CD14-positive monocyte (primary cell): ENCODE measurements at regions not wholly inside any gene's neighbourhood (a gene's known extent, or its start where the extent isn't known, plus 50 kb on each side); places are given as distances from the start of the nearest gene placed in this dataset.

Experiments
- DNase-seq, 3 donors: peaks; one replicate each; pipeline ENCODE4 v3.0.0-alpha.2; 2011 to 2022
- H2AFZ ChIP-seq: 2 replicates; pipeline ENCODE4 v1.6.0; 2012; ENCODE audit warnings: mild to moderate bottlenecking, low read depth, low read length, inconsistent platforms; ENCODE audit not compliant: insufficient read depth, poor library complexity, severe bottlenecking
- H3K27ac ChIP-seq, 2 donors: 1 replicate in 1 of 2; 2 replicates in 1 of 2; pipeline ENCODE4 v1.5.1; 2012 to 2013; ENCODE audit warnings: low read length in 2 of 2, control low read depth in 1 of 2, inconsistent platforms in 1 of 2, low read depth in 1 of 2, mild to moderate bottlenecking in 1 of 2
- H3K27me3 ChIP-seq, 2 donors: one replicate each; pipeline versions ENCODE4 v1.6.0 to v1.6.1; 2011 to 2013; ENCODE audit warnings: low read length in 2 of 2; ENCODE audit not compliant: control insufficient read depth in 2 of 2, insufficient read depth in 2 of 2
- H3K36me3 ChIP-seq, 2 donors: replicated peaks in 1 of 2; 1 replicate in 1 of 2; 2 replicates in 1 of 2; pipeline versions ENCODE4 v1.5.1 to v1.6.1; 2012 to 2013; ENCODE audit warnings: low read length in 2 of 2, control low read depth in 1 of 2, inconsistent platforms in 1 of 2, mild to moderate bottlenecking in 1 of 2; ENCODE audit not compliant: insufficient read depth in 2 of 2, control insufficient read depth in 1 of 2
- H3K4me1 ChIP-seq, 2 donors: 1 replicate in 1 of 2; 2 replicates in 1 of 2; pipeline versions ENCODE4 v1.5.1 to v1.6.1; 2012 to 2013; ENCODE audit warnings: low read length in 2 of 2, control low read depth in 1 of 2, inconsistent platforms in 1 of 2, mild to moderate bottlenecking in 1 of 2, moderate library complexity in 1 of 2; ENCODE audit not compliant: insufficient read depth in 2 of 2, control insufficient read depth in 1 of 2
- H3K4me2 ChIP-seq: replicated peaks from 2 replicates; pipeline ENCODE3; 2012; ENCODE audit warnings: low read length, moderate library complexity, mild to moderate bottlenecking; ENCODE audit not compliant: poor library complexity, severe bottlenecking; ENCODE audit errors: extremely low read depth
- H3K4me3 ChIP-seq, 3 experiments: fragments of 200-600 bp in 1 of 3; sonication (generic) in 1 of 3; replicated peaks in 1 of 3; 1 replicate in 2 of 3; 2 replicates in 1 of 3; pipeline ENCODE4 v1.5.1; 2011 to 2013; ENCODE audit warnings: low read length in 3 of 3, mild to moderate bottlenecking in 3 of 3, control low read depth in 2 of 3, low read depth in 2 of 3, inconsistent platforms in 1 of 3, moderate library complexity in 1 of 3
- H3K79me2 ChIP-seq: 2 replicates; pipeline ENCODE4 v1.6.0; 2012; ENCODE audit warnings: mild to moderate bottlenecking, control low read depth, inconsistent platforms, low read length, moderate library complexity; ENCODE audit not compliant: insufficient read depth
- H3K9ac ChIP-seq: 2 replicates; pipeline ENCODE4 v1.6.0; 2017; ENCODE audit warnings: low read length, mild to moderate bottlenecking; ENCODE audit not compliant: insufficient read depth, poor library complexity, severe bottlenecking
- H3K9me3 ChIP-seq, 2 donors: replicated peaks in 1 of 2; 1 replicate in 1 of 2; 2 replicates in 1 of 2; pipeline versions ENCODE4 v1.5.1 to v1.6.1; 2012 to 2013; ENCODE audit warnings: low read length in 2 of 2, control low read depth in 1 of 2; ENCODE audit not compliant: control insufficient read depth in 1 of 2, insufficient read depth in 1 of 2
- H4K20me1 ChIP-seq: 2 replicates; pipeline ENCODE4 v1.6.0; 2012; ENCODE audit warnings: mild to moderate bottlenecking, low read length, control low read depth, moderate library complexity; ENCODE audit not compliant: insufficient read depth
- H3K27ac Mint-ChIP-seq, 7 donors: one replicate each; pipeline ENCODE4 v1.8.0; 2020; ENCODE audit warnings: mild to moderate bottlenecking in 7 of 7, mixed read lengths in 7 of 7, moderate library complexity in 6 of 7, inconsistent platforms in 2 of 7
- H3K27me3 Mint-ChIP-seq, 3 donors: one replicate each; pipeline ENCODE4 v1.8.0; 2021 to 2022; ENCODE audit warnings: low read depth in 3 of 3, mild to moderate bottlenecking in 3 of 3, mixed read lengths in 3 of 3, moderate library complexity in 3 of 3, inconsistent platforms in 1 of 3
- H3K36me3 Mint-ChIP-seq, 2 donors: one replicate each; pipeline ENCODE4 v1.8.0; 2020; ENCODE audit warnings: mixed read lengths in 2 of 2, inconsistent platforms in 1 of 2, mild to moderate bottlenecking in 1 of 2
- H3K4me1 Mint-ChIP-seq: one replicate; pipeline ENCODE4 v1.8.0; 2020; ENCODE audit warnings: mild to moderate bottlenecking, mixed read lengths
- H3K4me3 Mint-ChIP-seq, 2 donors: one replicate each; pipeline ENCODE4 v1.8.0; 2020; ENCODE audit warnings: mild to moderate bottlenecking in 2 of 2, mixed read lengths in 2 of 2, moderate library complexity in 1 of 2
- H3K9me3 Mint-ChIP-seq, 7 donors: one replicate each; pipeline ENCODE4 v1.8.0; 2020 to 2022; ENCODE audit warnings: mixed read lengths in 7 of 7, mild to moderate bottlenecking in 6 of 7, moderate library complexity in 6 of 7, inconsistent platforms in 2 of 7
- CTCF ChIP-seq: fragments of 200-600 bp; IDR thresholded peaks from one replicate; pipeline ENCODE4 v1.8.0; 2022; ENCODE audit warnings: antibody characterized with exemption, mild to moderate bottlenecking
- WGBS: methylation state at CpG from one replicate; pipeline ENCODE4 v1.1.5; 2013; ENCODE audit warnings: missing lambda C conversion rate; ENCODE audit not compliant: insufficient coverage; 5-methylcytosine and 5-hydroxymethylcytosine counted together
- intact Hi-C, 2 donors: fragments of 100-400 bp; cut with micrococcal nuclease; formaldehyde crosslinking; loops; one replicate each; pipeline versions ENCODE4 v1.15.0 to v1.15.1; 2023

GRCh38 chr7:127530148-127530547, 55.2 kb downstream of the GCC1 start:
- Mint-ChIP-seq H3K27me3 (peaks cover 12 to 34% (median 19%) of the 10 kb centered on the region in 3 donors), H3K4me3 (no peak overlapping the region), H3K9me3 (peaks cover 0 to 14% (median 8%) of the 10 kb centered on the region in 7 donors), H3K27ac (no peak overlapping the region), H3K36me3 (no peaks in the 10 kb centered on the region), H3K4me1 (no peaks in the 10 kb centered on the region)
- DNase-seq, result no peak
- Histone ChIP-seq H3K9me3 (no peaks in the 10 kb centered on the region), H3K27ac (no peak overlapping the region), H3K4me3 (no peak overlapping the region), H3K79me2 (no peaks in the 10 kb centered on the region), H3K4me1 (no peaks in the 10 kb centered on the region), H2AFZ (no peak overlapping the region), H3K9ac (no peak overlapping the region), H3K4me2 (no peak overlapping the region), H4K20me1 (no peaks in the 10 kb centered on the region), H3K27me3 (peaks cover 2 to 7% of the 10 kb centered on the region in 2 donors), H3K36me3 (no peaks in the 10 kb centered on the region)
- TF ChIP-seq CTCF, result no peak
- intact Hi-C loops, result no loop called here
- no CpG with 5 or more reads among the region's 1 CpG for WGBS

GRCh38 chr7:127527561-127527960, 57.8 kb downstream of the GCC1 start:
- Histone ChIP-seq H3K9ac (no peak overlapping the region), H3K4me3 (no peak overlapping the region), H3K9me3 (no peaks in the 10 kb centered on the region), H3K4me2 (no peak overlapping the region), H4K20me1 (no peaks in the 10 kb centered on the region), H3K79me2 (no peaks in the 10 kb centered on the region), H3K27me3 (peaks cover 0 to 6% of the 10 kb centered on the region in 2 donors), H2AFZ (no peak overlapping the region), H3K4me1 (no peaks in the 10 kb centered on the region), H3K36me3 (no peaks in the 10 kb centered on the region), H3K27ac (no peak overlapping the region)
- no peak for TF ChIP-seq CTCF
- no peaks in the 10 kb centered on the region for H3K4me1 Mint-ChIP-seq
- H3K9me3 Mint-ChIP-seq, result peaks cover 0 to 20% (median 11%) of the 10 kb centered on the region in 7 donors
- intact Hi-C loops, result no loop called here
- no peak overlapping the region for H3K27ac Mint-ChIP-seq
- peaks cover 9 to 28% (median 16%) of the 10 kb centered on the region in 3 donors for H3K27me3 Mint-ChIP-seq
- no peak for DNase-seq
- WGBS, result 74% methylated on average over 3 of the region's 4 CpGs
- H3K4me3 Mint-ChIP-seq, result no peak overlapping the region
- H3K36me3 Mint-ChIP-seq, result no peaks in the 10 kb centered on the region
